ENCODE measurements at regions not wholly inside any gene's neighbourhood (a gene's known extent, or its start where the extent isn't known, plus 50 kb on each side); places are given as distances from the start of the nearest gene placed in this dataset.

DNA sequence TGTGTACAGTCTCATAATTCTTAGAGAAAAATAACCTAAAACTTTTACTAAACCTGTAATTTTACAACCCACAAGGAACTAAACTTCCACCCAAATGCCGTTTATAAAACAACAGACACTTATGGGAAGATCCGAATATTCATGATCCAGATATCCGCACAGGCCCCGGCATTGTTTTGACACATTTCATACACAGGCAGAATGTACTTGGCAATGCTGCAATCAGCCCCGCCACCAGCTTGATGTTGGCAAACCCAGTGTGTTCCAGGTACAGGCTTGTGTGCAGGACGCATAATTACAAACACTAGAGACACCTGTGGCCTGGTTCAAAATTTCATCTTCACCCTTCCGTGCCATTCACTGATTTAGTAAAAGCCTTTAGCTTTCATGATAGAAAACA is 393.0 kb upstream of the SALL3 start:
- no peak for DNase-seq (ENCODE audit: low spot score)

DNA sequence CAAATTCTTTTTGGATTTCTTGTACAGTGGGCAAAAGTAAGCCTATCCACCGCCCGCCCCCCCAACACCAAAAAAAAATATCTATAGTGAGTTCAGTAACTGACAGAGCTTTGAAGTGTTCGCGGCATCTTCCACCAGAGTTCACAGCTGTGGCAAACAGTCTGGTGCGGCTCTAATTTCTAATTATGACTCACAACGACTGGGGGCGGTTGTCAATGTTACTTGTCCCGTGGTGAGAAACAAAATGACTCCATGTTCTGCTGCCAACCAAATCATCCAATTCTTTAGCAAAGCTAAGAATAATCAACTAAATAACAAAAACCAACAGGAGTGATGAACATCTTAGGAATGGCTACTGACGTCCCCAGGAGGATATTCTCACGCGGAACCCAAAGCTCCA is 392.5 kb upstream of the SALL3 start:
- DNase-seq (ENCODE audit: low spot score), result no peak

DNA sequence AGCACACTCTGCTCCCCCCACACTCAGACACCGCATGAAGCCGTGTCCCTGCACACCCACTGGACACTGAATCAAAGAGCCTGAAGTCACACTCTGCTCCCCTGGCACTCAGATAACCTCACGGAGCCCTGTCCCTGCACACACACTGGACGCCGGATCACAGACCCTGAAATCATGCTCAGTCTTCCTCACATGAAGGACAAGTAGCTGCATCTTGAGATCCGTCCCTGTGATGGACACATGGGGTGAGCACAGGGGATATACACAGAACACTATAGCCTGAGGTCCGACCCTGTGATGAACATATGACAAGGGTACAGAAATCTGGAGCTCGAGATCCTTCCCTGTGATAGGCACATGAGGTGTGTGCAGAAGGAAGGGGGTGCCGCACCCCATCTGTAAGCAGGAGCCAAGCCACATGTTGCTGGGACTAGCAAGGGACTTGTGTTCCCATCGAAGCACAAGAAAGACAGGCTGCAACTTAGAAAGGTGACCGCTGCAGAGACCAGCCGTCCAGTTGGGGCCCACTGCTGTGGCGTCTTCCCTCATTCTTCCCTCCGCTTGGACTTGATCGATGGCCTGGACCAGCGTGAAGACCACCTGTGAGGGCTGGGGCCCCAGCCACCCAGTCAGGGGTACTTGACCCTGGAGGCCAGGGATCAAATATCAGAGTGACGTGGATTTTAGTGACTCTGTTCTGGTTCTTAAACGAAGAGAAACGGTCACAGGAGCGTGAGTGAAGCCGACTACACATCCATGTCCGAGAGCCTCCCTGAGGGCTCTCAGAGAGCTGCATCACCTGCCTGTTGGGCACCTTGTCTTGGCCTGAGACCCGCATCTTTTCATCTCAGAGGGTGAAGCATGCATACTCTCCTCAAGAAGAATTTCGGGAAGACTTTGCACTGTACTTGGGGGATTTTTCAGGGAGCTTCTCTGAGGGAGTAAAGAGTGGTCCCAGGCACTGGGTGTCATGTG is 391.7 kb upstream of the SALL3 start:
- DNase-seq (ENCODE audit: low spot score), result no peak

DNA sequence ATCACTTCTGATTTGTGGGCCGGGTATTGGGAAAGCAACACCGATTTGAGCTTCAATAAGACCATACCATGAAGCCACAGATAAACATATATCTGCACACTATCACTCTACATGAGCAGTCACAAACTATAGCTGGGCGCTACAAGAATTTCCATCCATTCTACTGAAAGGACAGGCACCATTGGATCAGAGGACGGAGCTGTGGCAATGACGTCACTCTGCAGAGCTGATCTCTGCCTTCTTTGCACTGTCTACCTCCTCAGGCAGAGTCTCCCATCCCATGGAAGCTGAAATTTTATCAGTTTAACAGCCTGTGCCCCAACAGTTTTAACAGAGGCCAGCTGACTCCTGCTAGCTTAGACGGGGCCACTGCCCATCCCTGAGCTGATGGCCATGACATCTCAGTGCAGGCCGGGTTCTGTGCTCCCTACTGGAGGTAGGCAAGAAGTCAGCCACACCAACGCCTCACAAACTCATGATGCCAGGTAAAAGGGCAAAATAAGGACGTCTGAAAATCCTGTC is 389.6 kb upstream of the SALL3 start:
- no peak for DNase-seq (ENCODE audit: low spot score)

DNA sequence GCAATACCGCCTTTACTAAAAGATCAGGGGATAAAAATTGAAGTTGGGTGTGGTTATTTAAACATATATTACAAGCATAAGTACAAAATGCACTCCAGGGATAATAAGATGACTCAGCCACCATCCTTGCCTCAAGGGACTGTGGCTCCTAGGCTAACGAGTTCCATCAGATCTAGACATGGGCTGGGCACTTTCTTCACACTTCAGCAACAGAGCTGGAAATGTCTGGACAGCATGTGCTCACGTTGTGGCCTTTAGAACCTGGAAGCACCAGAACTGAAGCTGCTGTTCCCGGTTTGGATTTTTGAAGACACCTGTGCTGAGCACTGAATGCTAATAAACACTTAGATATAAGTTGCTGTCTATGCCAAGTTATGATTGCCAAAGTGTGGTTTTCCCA is 384.2 kb upstream of the SALL3 start:
- DNase-seq (ENCODE audit: low spot score), result no peak

DNA sequence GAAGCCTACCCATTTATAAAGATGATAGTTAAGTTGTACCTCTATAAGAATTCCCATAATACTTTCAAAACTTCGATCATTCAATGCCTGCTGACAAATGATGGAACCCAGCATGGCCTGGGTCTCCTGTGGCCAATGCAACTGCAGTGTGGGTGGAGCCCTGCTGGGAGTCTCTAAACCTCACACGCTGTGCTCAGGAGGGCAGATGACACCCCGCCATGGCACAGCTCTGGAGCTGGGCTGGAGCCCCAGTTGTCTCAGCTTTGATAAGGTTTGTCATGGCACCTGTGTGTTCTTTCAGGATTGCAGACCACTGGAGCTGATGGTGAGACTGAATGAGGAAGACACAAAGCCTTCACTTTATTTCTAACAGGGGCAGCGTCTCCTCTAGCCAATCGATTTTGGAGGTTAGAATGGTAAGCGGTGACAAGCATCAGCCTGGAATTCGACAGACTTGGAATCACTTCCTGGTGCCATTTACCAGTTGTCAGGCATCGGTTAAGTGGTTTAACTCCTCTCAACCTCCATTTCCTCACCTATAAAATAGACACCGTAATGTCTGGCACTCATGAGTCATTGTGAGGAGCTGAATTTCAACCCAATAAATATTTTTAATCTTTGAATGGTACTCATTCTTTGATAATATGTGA is 383.6 kb upstream of the SALL3 start:
- DNase-seq (ENCODE audit: low spot score), result no peak

DNA sequence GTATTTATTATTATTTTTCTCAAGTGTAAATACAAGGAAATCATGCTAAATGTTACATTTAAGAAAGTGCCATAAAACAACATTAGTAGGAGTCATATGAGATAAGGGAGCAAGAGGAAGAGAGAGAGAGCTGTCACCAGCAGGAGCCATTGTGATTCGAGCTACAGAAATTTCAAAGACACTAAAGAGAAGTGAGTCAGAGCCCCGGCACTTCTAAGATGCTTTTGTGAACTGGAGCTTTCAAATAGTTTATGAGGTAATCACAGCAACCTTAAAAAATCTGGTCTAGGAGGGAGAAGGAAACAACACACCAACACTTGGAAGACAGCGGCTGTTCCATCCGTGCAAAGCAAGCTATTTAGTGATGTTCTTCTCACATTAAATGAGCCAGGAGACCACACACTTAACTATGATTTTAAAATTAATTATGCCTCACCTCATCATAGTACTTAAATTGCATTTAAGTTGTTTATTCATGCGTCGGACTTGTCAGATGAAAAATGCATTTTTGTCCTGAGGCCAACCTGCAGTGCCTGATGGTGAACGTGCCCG is 382.7 kb upstream of the SALL3 start:
- no peak for DNase-seq (ENCODE audit: low spot score)

DNA sequence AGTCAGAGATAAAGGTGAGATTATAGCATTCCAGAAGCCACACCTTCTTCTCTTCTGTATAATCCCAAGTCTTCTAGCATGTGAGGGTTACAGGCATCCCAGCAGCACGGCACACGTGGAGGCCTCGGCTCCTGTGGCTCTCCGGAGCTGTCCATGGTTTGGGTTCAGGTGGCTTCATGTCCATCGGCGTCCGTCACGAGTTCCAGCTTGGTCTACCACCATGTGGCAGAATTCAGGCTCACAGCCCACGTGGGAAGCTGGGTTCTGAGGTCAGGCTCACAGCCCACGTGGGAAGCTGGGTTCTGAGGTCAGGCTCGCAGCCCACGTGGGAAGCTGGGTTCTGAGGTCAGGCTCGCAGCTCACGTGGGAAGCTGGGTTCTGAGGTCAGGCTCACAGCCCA is 378.3 kb upstream of the SALL3 start:
- DNase-seq (ENCODE audit: low spot score), result no peak

DNA sequence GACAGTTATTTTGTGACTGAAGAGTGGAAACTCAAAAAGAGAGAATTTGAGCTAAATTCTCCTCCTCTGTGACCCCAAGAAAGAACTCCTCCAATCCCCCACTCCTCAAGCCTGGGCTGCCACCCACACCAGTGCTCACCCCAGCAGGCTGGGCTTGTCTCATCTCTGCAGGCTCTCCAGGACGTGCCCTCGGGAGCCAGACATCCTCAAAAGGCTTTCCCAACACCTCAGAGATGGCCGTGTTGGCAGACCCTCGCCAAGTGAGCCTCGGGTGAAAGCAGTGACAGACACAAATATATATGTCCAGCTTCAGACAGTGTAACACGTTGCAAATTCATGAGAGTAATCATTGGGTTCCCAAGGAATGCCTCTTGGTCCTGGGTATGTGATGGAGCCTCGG is 377.7 kb upstream of the SALL3 start:
- DNase-seq (ENCODE audit: low spot score), result no peak

DNA sequence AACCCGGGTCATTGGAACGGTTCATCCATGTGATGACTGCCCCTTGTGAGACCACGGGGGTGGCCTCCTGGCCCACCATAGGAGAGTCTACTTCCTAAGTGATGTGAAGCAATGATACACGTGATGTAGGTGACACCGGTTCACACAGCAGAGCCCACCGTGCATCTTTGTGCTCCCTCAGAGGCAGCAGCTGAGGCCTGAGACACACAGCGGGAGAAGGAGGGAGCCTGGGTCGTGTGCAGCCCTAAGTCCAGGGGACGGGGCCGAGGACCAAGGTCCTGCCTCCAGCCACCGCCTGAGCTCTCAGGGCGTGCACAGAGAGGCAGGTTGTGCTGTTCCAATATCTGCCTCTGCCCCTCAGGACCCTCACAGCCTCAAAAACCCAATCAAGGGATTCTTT is 377.2 kb upstream of the SALL3 start:
- DNase-seq (ENCODE audit: low spot score), result no peak

DNA sequence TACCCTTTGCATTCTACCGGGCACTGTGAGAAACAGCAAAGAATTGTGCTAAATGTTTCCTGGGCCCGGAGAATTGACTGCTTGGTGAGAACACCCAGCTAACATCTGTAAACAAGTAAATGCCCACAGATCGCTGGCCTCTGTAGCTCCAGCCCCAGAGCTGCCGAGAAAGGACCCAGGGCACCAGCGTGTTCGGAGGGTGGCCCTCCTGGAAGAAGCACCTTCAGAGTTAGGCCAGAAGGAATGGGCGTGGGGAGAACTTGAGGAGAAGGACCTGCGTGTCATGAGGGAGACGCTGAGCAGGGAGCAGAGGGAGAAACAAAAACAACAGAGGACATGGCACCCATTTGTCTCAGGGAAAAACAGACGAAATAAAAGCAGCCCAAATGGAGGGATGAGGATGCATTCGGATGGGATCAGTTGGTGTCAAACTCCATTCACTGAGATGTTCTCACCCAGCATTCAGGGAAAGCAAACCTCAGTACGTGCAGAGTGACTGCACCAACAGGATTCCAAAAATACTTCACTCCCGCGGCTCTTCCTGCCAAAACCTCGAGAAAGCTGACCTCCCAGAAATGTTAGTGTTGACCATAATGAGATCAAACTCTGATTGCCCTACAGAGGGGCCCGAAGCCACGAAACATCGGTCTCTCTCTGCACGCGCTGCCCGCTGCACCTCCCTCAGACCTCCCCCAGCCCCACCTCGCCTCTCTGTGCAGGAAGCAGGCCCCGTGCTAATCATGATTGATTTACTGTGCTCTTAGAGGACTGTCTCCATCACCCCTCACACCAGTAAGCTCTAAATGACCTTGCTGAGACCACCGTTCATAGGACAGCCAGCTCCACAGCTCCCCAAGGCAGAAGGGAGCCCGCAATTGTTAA is 376.3 kb upstream of the SALL3 start:
- no peak for DNase-seq (ENCODE audit: low spot score)

DNA sequence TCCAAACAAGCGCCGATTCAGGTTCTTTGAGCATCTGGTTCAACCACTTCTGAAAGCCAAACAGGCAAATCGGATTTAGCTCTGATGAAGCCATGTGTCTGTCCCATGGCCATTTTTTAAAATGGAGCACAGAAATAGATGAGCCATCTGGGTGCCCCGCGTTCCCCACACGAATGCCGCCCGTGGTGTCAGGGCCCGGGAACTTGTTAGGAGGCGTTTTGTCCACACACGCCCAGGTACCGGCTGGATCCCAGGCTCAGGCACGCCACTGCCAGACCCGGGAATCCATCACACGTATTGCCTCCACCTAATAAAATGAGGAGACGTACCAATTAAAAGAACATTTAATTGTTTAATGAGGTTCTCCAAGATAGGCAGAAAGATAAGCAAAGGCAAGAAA is 374.4 kb upstream of the SALL3 start:
- no peak for DNase-seq (ENCODE audit: low spot score)

DNA sequence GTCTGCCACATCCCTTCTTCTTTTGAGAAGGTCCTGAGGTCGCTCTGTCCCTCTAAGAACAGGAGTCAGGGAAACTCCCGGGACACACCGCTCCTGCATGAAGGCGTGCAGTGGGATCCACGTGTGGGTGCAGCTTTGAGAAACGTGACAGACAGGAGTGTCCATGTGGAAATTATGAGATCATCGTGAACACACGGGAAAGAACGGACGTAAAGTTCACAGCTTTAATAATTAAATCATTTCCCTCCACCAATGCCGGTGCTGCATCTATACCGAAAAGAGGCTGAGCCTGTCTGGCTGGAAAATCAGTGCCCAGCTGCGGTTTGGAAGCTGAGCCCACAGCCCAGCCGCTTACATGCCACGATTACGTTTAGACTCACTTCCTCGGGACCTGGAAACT is 372.4 kb upstream of the SALL3 start:
- no peak for DNase-seq (ENCODE audit: low spot score)

DNA sequence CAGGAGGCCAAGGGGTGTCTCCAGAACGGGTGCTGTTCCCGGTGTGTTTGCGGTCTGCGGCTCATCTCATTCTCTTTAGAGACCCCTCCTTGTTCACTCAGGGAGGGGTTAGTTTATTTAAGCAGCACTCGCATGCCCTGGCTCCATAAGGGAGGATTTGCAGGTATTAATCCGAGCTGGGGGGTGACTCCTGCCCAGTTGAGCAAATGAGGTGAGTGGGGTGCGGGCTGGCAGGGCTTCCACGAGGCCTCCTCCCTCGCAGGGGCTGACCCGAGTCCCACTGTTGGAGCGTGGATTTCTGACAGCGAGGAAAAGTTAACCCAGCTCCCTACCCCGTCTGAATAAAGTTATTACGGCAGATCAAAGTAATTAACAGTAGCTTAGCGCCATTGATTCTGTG is 371.8 kb upstream of the SALL3 start:
- no peak for DNase-seq (ENCODE audit: low spot score)

DNA sequence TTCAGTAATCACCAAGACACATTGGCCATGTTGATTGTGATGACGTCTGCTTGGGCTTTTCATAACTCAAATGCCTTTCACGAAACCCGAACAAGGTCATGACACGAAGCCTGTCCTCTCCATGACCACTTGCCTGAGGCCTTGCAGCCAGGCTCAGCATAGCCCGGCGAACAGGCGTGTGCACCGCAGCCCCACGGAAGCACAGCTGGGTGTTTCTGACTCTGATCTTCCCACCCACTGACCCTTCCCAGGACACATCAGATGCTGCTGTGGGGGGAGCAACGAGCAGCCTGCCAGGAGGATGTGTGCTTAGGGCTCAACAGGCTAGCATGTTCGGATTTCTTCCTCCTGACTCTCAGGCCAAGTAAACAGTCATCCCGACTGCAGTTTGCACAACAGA is 369.4 kb upstream of the SALL3 start:
- DNase-seq (ENCODE audit: low spot score), result no peak

DNA sequence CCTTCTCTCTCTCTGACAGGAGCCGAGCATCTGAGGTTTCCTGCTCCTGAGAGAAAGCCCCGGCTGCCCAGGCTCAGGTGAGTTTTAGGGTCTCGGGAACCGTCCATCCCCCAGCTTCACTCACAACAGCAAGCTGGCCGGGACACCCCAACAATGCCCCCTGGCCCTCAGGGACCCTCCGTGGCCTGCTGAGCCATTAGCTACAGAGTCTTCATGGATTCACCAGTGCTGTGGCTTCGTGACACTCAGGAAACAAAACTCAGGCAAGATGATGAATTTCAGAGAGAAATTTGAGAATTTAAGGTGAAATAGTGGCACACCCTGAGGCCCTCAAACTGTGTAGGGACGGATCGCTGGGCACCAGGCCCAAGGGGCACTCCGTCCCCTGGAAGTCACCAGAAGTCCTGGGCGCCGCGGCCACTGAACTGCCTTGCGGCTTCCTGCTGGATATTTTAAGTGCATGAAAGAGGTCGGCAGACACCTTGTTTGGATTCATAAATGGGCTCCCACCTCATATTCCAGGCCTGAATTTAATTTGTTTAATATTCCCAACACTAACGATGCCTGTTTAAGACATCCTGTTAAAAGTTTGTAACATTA is 368.3 kb upstream of the SALL3 start:
- DNase-seq (ENCODE audit: low spot score), result no peak

DNA sequence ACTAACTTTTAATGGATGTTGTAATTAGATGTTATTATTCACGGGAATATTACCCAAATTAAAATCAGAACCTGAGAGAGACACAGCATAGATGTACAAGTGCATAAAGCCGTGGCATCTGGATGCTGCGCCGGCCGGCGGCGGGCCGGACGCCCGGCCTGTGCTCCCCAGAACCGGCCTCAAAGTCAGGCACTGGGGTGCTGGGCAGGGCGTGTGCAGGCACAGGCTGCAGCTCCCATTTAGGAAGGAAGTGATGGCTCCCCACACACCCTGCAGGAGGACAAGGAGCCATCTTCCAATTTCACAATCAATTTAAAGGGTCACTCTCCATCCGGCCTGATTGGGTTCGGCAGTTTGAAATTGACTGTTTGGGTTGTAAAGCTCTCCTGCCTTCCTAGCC is 367.7 kb upstream of the SALL3 start:
- DNase-seq (ENCODE audit: low spot score), result no peak

DNA sequence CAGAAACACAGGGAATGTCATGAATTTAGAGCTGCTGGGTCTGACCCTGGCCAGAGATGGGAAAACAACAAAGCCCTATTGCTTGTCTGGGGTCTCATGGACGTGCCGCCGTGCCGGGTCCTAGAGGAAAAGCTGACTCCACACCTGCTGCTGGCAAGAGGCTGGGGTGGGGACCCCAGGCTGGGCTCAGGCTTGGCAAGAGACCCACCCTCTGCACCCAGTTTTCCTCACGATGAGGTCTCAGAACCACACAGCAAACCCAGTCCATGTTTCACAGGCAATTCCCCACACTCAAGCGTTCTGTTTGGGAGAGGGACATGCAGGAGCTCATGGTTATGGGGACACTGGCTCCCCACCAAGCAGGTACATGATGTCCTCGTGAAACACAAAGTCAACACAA is 367.3 kb upstream of the SALL3 start:
- no peak for DNase-seq (ENCODE audit: low spot score)

DNA sequence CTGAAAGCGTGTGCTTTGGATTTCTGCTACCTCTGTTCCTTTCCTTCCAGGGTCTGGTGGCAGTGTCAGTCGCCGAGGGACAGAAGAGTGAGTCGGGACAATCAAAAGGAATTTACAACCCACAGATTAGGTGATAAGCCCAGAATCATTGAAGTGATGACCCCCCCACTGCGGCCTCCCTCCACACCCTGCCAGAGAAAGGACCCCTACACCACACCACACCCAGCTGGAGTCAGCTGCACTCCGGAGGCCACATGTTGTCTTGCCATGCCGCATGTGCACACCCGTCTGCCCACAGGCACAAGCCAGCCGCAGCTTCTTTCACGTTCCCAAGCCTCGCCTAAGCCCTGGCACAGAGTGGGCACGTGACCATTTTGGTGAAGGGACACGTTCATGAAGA is 366.8 kb upstream of the SALL3 start:
- no peak for DNase-seq (ENCODE audit: low spot score)

DNA sequence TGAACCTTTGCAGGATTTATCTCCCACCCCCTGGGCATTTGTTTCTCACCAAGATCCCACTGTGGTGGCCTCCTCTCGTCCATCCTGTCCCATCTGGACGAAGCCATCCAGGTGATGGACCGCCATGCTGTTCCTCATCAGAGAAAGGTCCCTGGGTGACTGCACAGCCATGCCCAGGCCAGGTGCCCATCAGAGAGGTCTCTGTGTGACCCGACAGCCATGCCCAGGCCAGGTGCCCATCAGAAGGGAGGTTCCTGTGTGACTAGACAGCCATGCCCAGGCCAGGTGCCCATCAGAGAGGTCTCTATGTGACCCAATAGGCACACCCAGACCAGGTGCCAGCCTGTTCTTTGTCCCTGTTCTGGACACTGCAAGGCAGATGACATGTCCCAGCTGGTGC is 360.9 kb upstream of the SALL3 start:
- no peak for DNase-seq (ENCODE audit: low spot score)

DNA sequence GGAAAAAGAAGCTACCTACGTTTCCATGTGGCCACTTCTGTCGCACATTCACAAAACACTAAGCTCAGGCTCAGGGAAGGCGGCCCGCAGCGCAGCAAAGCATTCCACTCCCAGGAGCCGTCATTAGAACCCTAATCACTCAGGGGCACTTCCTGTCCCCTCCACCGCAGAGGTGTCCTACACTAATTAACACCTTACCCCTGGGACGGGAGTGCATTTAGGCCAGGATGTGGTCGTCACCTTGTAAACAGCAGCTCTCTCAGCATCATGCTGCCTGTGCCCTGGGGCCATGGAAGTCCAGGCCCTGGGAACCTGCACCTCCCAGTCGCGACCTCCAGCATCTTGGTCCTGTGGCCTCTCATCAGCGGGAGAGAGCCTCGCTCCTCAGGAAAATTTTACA is 359.8 kb upstream of the SALL3 start:
- DNase-seq (ENCODE audit: low spot score), result no peak

Measured in umbilical cord (tissue), 1 donor.